Left lung (tissue), 4 donors: ENCODE measurements at regions not wholly inside any gene's neighbourhood (a gene's known extent, or its start where the extent isn't known, plus 50 kb on each side); places are given as distances from the start of the nearest gene placed in this dataset.

Experiments
- ATAC-seq: fragments of 200-7000 bp; cut with Tn5 transposase; one replicate; pipeline ENCODE4 v1.9.1; 2020; ENCODE audit warnings: moderate library complexity
- DNase-seq, 4 donors: peaks; one replicate each; pipeline ENCODE4 v3.0.0-alpha.2; 2013 to 2020
- H3K27ac ChIP-seq, 2 donors: fragments of 200-600 bp; sonication (generic) in 1 of 2; one replicate each; pipeline versions ENCODE4 v1.5.0 to v1.8.0; 2020 to 2021
- H3K27me3 ChIP-seq, 2 donors: fragments of 200-600 bp; sonication (generic) in 1 of 2; one replicate each; pipeline versions ENCODE4 v1.5.0 to v1.8.0; 2020 to 2021
- H3K36me3 ChIP-seq, 2 donors: fragments of 200-600 bp; sonication (generic) in 1 of 2; one replicate each; pipeline versions ENCODE4 v1.5.0 to v1.8.0; 2020 to 2021
- H3K4me1 ChIP-seq, 2 donors: fragments of 200-600 bp; one replicate each; pipeline ENCODE4 v1.8.0; 2021
- H3K4me3 ChIP-seq, 2 donors: fragments of 200-600 bp; sonication (generic) in 1 of 2; one replicate each; pipeline versions ENCODE4 v1.5.0 to v1.8.0; 2020 to 2021; ENCODE audit warnings: mild to moderate bottlenecking in 1 of 2
- H3K9me3 ChIP-seq, 2 donors: fragments of 200-600 bp; sonication (generic) in 1 of 2; one replicate each; pipeline versions ENCODE4 v1.5.0 to v1.8.0; 2020 to 2021
- CTCF ChIP-seq, 2 donors: fragments of 200-600 bp; sonication (generic) in 1 of 2; IDR thresholded peaks; one replicate each; pipeline versions ENCODE4 v1.5.0 to v1.8.0; 2021; ENCODE audit warnings: antibody characterized with exemption in 2 of 2
- intact Hi-C, 2 donors: fragments of 100-400 bp; cut with DNase I; formaldehyde crosslinking; loops; one replicate each; pipeline versions ENCODE4 v1.11.2 to v1.14.2; 2022
- donor health status: DM: no; HTN: yes; CAD: no.
- donor health status: DM: no; HTN: no; CAD: no.

- Histone ChIP-seq H3K4me3 (no peak overlapping the region), H3K36me3 (no peaks in the 10 kb centered on the region), H3K27ac (no peak overlapping the region), H3K4me1 (no peaks in the 10 kb centered on the region), H3K27me3 (peaks cover 0 to 25% of the 10 kb centered on the region in 2 donors), H3K9me3 (no peaks in the 10 kb centered on the region)
- no peak for ATAC-seq
- no peak for TF ChIP-seq CTCF (IDR thresholded peaks at IDR 0.05)
- no peak for DNase-seq
- intact Hi-C loops, result no loop called here
Measured at GRCh38 chr10:130800281-130800680, 511.2 kb downstream of the TCERG1L start.

- H3K27me3 ChIP-seq, result peaks cover 0 to 25% of the 10 kb centered on the region in 2 donors
- no peaks in the 10 kb centered on the region for H3K4me1 ChIP-seq
- no peaks in the 10 kb centered on the region for H3K9me3 ChIP-seq
- no peak overlapping the region for H3K27ac ChIP-seq
- DNase-seq (no peak), ATAC-seq (no peak)
- TF ChIP-seq CTCF (IDR thresholded peaks at IDR 0.05), result no peak
- H3K4me3 ChIP-seq, result no peak overlapping the region
- no peaks in the 10 kb centered on the region for H3K36me3 ChIP-seq
- intact Hi-C loops, result no loop called here
Measured at GRCh38 chr10:130801276-130801675, 510.2 kb downstream of the TCERG1L start.

GRCh38 chr10:130801784-130802183 lies 509.7 kb downstream of the TCERG1L start:
- Histone ChIP-seq H3K4me3 (no peak overlapping the region), H3K27me3 (peaks cover 0 to 22% of the 10 kb centered on the region in 2 donors), H3K36me3 (no peaks in the 10 kb centered on the region), H3K4me1 (no peaks in the 10 kb centered on the region), H3K9me3 (no peaks in the 10 kb centered on the region), H3K27ac (no peak overlapping the region)
- no peak for ATAC-seq
- intact Hi-C loops, result no loop called here
- no peak for TF ChIP-seq CTCF (IDR thresholded peaks at IDR 0.05)
- no peak for DNase-seq

GRCh38 chr10:130802301-130802700 lies 509.2 kb downstream of the TCERG1L start:
- DNase-seq (no peak), ATAC-seq (no peak)
- Histone ChIP-seq H3K4me3 (no peak overlapping the region), H3K36me3 (no peaks in the 10 kb centered on the region), H3K27ac (no peak overlapping the region), H3K9me3 (no peaks in the 10 kb centered on the region), H3K4me1 (no peaks in the 10 kb centered on the region), H3K27me3 (peaks cover 0 to 16% of the 10 kb centered on the region in 2 donors)
- TF ChIP-seq CTCF (IDR thresholded peaks at IDR 0.05), result no peak
- intact Hi-C loops, result no loop called here

GRCh38 chr10:130804281-130804680 lies 507.2 kb downstream of the TCERG1L start:
- Histone ChIP-seq H3K4me1 (no peaks in the 10 kb centered on the region), H3K27me3 (peaks cover 0 to 11% of the 10 kb centered on the region in 2 donors), H3K27ac (no peak overlapping the region), H3K9me3 (no peaks in the 10 kb centered on the region), H3K36me3 (no peaks in the 10 kb centered on the region), H3K4me3 (no peak overlapping the region)
- DNase-seq, result no peak
- intact Hi-C loops, result no loop called here
- no peak for ATAC-seq
- no peak for TF ChIP-seq CTCF (IDR thresholded peaks at IDR 0.05)
